ENCODE measurements at regions not wholly inside any gene's neighbourhood (a gene's known extent, or its start where the extent isn't known, plus 50 kb on each side); places are given as distances from the start of the nearest gene placed in this dataset.

GRCh38 chr5:27466959-27467358, 428.6 kb upstream of the CDH9 start:
- TF ChIP-seq EP300 (IDR thresholded peaks at IDR 0.05; ENCODE audit: borderline replicate concordance in 1 of 2, low read depth in 1 of 2, low read length in 1 of 2) (no peak), CTCF (IDR thresholded peaks at IDR 0.05) (no peak), USF2 (IDR thresholded peaks at IDR 0.05; ENCODE audit: borderline replicate concordance, low read depth, low read length) (no peak), FOSL2 (IDR thresholded peaks at IDR 0.05; ENCODE audit: borderline replicate concordance, low read depth) (no peak), RAD21 (IDR thresholded peaks at IDR 0.05; ENCODE audit: low read length) (no peak), TAF1 (IDR thresholded peaks at IDR 0.05; ENCODE audit: borderline replicate concordance, low read depth, low read length) (no peak), CHD2 (IDR thresholded peaks at IDR 0.05; ENCODE audit: low read length, partially characterized antibody) (no peak), FOXM1 (IDR thresholded peaks at IDR 0.05; ENCODE audit: low read depth) (no peak), RFX5 (IDR thresholded peaks at IDR 0.05; ENCODE audit: low read length) (no peak), TCF12 (IDR thresholded peaks at IDR 0.05) (no peak), NFIC (IDR thresholded peaks at IDR 0.05; ENCODE audit: borderline replicate concordance) (no peak)
- TF ChIP-seq, protein P1, sequence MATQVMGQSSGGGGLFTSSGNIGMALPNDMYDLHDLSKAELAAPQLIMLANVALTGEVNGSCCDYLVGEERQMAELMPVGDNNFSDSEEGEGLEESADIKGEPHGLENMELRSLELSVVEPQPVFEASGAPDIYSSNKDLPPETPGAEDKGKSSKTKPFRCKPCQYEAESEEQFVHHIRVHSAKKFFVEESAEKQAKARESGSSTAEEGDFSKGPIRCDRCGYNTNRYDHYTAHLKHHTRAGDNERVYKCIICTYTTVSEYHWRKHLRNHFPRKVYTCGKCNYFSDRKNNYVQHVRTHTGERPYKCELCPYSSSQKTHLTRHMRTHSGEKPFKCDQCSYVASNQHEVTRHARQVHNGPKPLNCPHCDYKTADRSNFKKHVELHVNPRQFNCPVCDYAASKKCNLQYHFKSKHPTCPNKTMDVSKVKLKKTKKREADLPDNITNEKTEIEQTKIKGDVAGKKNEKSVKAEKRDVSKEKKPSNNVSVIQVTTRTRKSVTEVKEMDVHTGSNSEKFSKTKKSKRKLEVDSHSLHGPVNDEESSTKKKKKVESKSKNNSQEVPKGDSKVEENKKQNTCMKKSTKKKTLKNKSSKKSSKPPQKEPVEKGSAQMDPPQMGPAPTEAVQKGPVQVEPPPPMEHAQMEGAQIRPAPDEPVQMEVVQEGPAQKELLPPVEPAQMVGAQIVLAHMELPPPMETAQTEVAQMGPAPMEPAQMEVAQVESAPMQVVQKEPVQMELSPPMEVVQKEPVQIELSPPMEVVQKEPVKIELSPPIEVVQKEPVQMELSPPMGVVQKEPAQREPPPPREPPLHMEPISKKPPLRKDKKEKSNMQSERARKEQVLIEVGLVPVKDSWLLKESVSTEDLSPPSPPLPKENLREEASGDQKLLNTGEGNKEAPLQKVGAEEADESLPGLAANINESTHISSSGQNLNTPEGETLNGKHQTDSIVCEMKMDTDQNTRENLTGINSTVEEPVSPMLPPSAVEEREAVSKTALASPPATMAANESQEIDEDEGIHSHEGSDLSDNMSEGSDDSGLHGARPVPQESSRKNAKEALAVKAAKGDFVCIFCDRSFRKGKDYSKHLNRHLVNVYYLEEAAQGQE (IDR thresholded peaks at IDR 0.05; ENCODE audit: low read depth, low read length) = no peak
- TF ChIP-seq, protein P2, sequence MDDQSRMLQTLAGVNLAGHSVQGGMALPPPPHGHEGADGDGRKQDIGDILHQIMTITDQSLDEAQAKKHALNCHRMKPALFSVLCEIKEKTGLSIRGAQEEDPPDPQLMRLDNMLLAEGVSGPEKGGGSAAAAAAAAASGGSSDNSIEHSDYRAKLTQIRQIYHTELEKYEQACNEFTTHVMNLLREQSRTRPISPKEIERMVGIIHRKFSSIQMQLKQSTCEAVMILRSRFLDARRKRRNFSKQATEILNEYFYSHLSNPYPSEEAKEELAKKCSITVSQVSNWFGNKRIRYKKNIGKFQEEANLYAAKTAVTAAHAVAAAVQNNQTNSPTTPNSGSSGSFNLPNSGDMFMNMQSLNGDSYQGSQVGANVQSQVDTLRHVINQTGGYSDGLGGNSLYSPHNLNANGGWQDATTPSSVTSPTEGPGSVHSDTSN (IDR thresholded peaks at IDR 0.05) = no peak

Measured in SK-N-SH (cell line).